ENCODE measurements at regions not wholly inside any gene's neighbourhood (a gene's known extent, or its start where the extent isn't known, plus 50 kb on each side); places are given as distances from the start of the nearest gene placed in this dataset.

DNA sequence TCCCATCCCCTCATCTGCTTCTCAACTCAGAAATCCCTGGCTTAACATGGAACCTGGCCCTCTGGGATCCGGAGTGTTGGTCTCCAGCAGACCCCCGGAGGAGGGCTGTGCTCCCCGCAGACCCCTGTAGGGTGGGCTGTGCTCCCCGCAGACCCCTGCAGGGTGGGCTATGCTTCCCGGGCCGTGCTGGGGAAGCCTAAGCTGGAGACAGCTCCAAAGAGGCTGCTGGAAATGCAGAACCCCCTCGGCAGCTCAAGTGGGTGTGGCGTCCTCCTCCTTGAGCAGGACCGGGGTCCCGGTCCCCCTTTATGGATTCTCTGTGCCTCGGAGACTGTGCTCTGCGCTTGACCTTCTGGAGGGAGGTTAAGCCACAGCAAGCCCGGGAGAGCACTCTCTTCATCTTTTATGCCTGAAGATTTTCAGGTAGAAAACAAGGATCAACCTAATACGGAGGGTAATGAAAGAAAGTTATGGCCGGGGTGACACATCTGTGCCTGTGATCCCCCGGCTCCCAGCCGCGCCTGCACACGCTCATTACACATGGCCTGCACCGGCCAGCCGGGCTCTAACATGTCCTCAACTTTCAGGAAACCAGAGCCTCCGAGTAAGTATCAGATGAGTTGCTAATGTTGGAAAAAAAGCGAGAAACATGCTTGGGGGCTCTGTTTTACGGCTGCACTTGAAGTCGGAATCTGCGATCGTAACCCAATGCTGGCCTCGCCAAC, 87.7 kb upstream of the ACTRT2 start:
- DNase-seq (ENCODE audit: low read depth in 2 of 2): no peak

DNA sequence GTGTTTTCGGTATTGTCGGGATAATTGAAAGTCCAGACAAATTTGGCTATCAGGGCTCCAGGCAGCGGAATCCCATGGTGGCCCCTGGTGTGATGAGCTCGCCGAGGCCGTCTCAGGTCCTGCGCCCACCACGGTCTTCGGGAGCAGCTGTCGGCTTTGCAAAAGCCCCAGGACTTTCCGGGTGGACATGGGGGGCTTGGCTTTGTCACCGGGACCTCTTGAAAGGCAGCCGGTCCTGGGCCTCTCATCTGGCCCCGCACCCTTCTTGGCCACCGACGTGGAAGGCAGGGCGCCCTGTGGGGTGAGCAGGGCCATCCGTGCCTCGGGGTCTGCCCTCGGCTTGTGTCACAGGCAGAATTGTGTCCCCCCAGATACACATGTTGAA, 87.1 kb upstream of the ACTRT2 start:
- DNase-seq (ENCODE audit: low read depth in 2 of 2): no peak

DNA sequence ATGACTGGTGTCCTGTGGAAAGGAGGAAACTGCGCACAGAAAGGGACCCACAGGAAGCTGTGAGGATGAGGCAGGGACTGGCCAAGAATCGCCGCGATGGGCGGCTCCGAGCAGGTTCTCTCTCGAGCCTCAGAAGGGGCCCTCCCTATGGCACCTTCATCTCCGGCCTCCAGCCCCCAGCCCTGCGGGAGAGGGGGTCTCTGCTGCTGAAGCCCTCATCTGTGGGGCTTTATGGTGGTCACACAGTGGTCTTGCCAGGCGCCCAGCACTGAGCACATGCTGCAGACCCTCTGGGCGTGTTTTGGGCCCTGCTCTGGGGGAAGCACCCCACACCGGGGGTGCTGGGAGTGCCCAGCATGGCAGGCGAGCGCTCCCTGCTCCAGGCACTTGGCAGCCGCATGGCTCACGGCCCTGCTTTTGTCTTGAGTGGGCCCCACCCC, 86.6 kb upstream of the ACTRT2 start:
- DNase-seq (ENCODE audit: low read depth in 2 of 2): no peak

DNA sequence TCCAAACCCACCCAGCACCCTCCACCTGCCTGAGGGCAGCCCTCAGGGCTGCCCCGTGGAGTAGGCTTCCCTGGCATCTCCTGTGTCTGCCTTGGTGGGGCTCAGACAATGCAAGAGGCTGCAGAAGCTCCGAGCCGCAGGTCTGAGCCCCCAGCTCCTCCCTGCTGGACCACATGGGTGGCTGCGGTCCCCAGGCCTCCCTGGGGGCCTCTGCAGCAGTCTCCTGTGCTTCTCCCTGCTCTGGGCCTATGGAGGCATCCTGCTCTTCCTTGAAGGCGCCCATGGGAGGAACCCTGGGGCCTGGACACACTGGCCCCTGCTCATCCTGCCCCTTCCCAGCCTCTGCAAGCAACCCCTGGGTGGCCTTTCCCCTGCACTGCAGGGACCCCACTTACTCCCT, 86.1 kb upstream of the ACTRT2 start:
- no peak for DNase-seq (ENCODE audit: low read depth in 2 of 2)

DNA sequence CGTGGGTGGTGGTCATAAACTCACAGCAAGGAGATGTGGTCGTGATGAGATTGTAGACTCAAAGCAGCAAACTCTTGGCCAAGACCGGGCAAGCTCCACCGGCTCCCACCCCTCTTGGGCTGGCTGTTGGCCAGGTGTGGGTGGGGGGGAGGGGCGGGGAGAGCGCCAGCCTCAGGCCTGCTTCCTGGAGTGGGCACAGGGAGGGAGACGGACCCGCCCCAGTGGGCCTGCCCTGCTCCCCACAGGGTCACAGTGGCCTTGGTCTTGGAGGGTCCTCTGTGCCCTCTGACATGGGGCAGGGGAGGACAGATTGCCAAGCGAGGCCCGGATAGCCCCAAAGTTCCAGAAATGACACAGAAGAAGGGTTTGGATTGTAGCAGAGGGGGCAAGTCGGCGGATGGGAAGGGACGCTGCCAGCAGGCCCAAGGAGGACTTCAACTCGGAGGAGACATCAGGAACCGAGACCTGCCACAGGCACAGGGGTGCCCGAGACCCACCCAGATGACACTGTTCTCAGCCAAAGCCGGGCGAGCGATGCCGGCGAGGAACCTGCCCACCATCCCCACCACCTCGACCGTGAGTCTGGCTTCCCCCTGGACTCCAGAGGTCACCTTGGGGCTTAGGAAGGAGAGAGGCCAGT, 85.4 kb upstream of the ACTRT2 start:
- no peak for DNase-seq (ENCODE audit: low read depth in 2 of 2)

DNA sequence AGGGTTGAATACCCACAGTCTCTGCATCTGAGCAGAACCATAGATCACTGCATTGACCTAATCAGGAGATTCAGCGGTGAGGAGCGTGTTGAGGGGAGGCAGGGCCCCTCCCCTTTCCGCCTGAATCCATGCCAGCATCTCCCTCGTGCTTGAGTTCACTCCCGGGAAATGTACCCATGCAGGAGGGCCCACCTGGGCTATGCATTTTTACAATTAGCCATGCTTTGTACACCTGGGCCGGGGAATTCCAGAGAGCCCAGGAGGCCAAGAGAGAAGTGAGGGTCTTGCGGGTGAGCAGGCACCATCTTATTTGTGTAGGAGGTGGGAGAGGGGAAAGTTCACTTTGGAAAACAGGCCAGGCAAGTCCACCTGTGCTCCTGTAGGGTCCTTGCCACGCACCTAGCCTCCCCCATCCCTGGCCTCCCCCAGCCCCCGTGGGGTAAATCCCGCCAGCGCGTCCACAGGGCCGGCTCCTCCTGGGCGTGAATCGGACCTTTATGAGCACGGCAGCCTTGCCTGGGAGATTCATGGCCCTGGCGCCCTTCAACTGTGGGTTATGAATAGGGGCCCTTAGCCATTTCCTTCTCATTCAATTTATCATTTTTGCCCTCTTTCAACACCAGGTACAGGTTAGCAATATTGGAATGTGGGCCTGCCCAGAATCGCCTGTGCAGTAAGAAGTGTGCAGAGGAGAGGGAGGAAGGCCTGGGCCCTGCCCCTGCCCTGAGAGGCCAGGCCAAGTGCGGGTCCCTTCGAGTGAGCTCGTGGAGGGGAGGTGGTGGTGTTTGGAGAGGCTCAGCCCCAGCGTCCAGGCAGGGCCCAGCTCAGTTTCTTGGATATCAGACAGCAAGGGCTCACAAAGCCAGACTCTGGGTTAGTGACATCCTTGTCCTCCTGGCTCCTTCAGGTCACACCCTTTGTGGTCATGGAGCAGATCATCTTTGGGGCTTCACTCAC, 84.4 kb upstream of the ACTRT2 start:
- DNase-seq (ENCODE audit: low read depth in 2 of 2): no peak

DNA sequence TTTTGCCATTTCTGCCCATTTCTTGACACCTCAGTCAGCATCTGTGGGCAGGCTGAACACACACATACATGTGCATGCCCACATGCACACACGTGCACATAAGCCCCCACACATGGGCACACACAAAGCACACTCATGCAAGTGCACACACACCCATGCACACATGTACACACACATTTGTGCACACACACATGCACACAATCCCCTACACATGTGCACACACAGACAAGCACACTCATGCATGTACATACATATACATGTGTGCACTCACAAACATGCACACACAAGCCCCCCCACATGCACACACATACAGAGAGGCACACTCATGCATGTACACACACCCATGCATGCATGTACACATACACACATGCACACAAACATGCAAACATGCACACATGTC, 83.5 kb upstream of the ACTRT2 start:
- DNase-seq (ENCODE audit: low read depth in 2 of 2): no peak

DNA sequence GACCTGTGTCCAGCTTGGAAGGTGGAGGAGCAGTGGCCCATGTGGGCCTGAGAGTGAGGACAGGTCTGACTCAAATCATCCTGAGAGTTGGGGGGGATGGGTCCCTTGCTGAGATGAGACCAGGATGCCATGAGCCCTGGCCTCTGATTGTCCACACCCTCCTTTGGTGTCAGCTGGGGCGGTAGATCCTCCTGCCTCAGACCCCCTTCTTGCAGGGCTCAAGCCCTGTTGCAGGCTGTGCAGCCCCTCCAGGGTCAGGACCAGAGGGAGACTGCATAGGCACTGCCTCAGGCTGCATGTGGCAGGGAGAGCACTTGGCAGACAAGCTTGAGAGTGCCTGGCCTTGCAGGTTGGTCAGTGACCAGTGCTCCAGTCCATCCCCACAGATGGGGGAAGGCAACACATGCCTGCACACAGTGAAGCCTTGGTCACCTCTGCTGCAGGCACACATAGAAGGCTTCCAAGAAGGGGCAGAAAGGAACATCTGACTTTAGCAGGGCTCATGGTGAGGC, 82.2 kb upstream of the ACTRT2 start:
- DNase-seq (ENCODE audit: low read depth in 2 of 2): no peak

DNA sequence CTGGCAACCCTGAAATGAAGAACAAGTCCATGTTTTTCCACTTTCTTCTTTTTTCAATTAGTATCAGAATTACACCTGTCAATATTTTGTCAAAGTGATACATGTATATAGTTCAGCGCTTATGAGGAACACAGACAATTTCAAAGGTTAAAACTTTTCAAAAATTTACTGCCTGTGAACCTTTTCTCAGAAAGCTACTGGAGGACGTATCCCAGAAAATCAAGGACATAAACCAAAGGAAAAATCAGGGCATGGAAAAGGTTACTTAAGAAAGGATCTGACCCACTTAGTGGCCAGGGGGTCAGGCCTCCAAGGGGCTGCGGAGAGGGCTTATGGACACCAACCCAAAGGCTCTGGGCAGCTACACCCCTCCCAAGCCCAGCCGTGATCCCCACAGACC, 81.1 kb upstream of the ACTRT2 start:
- DNase-seq (ENCODE audit: low read depth in 2 of 2): no peak

DNA sequence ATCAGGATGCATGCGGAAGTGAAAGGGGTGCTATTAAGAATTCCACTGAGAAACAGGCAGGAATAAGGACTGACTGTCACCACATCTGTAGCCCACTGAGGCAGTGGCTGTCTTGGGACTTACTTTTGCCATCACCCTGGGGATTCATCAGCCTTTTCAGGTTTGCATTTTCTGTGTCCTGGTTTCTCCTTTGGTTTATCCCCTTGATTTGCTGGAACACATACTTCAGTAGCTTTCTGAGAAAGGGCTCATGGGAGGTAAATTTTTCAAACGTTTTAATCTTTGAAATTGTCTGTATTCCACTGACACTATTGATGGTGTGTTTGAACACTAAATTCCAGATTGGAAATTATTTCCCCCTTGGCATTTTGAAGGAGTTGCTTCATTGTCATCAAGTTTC, 80.2 kb upstream of the ACTRT2 start:
- DNase-seq (ENCODE audit: low read depth in 2 of 2): no peak

DNA sequence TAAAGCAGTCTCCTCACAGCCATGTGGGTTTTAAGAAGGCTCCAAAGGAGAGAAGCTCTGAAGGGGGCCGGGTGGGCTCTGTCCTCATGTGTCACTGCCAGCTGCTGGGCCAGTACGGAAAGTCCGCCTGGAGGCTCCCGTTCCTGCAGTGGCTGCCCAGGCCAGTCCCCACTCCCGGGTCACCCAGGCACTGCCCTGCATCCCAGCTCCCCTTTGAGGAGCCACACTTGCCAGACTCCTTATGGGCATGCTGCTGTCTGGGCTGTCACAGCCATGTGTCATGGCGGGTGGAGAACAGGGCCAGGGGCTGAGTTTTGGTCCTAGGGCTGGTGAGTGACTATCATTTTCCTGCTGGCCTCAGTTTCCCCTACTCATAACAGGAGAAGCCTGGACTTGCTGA, 79.4 kb upstream of the ACTRT2 start:
- DNase-seq (ENCODE audit: low read depth in 2 of 2): no peak

DNA sequence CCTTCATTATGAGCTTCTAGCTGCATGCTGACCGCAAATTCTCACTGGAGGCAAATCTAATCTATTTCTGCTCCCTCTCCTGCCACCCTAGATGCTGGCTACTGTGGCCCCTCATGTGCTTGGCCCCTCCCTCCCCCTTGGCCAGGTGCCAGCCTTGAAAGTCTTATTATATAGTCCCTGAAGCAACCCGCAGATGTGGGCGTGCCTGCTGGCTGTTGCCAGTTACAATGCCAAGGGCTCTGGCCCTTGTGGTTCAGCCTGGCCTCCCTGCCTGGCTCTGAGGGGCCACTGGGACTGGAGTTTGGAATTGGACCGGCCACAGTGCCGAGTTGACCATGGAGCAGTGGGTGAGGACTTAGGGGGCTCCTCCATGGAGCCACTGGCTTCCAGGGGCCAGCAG, 78.9 kb upstream of the ACTRT2 start:
- no peak for DNase-seq (ENCODE audit: low read depth in 2 of 2)

DNA sequence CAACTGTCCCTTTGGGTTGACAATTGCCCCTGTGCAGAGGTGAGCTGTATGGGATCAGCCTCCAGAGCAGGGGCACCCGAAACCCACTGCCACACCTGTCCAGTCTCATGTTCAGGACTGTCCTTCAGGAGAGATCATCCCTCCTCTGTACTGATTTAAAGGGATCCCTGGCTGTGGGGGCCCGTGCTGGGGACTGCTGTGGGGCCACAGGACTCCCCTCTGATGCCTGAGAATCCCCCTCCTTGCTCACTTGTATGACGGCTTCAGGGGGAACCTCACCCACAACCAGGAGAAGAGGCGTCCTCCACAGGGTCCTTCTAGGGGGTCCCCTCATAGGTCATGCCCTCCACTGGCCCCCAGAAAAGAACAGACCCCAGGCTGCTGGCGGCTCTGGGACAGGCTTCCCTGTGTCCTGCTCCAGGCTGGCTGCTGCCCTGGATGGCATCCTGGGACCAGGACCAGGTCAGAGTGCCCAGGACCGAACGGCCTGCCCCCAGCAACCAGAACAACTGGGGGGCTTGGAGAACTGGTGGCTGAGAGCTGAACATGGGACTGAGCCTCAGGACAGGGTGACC, 77.5 kb upstream of the ACTRT2 start:
- DNase-seq (ENCODE audit: low read depth in 2 of 2): no peak

DNA sequence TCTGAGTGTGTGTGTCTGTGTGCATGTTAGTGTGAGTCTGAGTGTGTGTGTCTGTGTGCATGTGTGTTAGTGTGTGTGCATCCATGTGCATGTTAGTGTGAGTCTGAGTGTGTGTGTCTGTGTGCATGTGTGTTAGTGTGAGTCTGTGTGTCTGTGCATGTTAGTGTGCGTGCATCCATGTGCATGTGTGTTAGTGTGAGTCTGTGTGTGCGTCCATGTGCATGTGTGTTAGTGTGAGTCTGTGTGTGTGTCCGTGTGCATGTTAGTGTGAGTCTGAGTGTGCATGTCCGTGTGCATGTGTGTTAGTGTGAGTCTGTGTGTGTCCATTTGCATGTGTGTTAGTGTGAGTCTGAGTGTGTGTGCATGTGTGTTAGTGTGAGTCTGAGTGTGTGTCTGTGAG, 76.6 kb upstream of the ACTRT2 start:
- no peak for DNase-seq (ENCODE audit: low read depth in 2 of 2)

DNA sequence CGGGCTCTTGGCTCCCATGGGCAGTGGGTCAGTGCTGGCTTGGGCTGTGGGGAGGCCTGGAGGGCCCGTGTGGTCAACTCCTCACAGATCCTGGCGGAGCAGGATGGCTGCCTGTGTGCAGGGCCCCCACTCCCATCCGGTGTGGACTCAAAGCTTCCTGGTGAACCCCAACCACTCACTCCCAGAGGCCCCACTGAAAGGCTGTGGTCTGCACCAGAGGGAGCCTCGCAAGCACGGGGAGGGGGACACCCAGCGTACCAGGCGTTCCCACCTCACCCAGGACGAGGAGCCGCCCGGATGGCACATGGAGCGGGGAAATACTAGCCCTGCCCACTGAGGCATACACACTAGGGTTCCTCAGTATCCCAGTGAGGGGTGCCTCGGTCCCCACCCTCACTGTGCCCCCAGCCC, 75.4 kb upstream of the ACTRT2 start:
- DNase-seq (ENCODE audit: low read depth in 2 of 2): no peak

DNA sequence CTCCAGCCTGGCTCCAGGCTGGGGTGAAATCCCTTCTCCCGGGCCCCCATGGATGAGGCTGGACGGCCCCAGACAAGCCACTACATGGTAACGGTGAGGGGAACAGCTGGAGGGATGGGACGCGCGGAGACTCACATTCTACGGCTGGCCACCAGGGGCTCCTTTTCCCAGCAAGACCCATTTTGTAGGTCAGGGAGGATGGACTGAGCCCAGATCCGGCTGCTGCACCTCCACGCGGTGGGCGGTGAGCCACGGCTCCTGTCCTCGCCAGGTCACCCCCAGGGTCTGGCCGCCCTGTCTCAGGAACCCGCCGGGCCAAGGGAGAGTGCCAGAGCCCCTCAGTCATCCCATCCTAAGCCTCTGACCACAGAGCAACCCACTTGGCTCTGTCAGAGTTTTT, 75.0 kb upstream of the ACTRT2 start:
- DNase-seq (ENCODE audit: low read depth in 2 of 2): no peak

DNA sequence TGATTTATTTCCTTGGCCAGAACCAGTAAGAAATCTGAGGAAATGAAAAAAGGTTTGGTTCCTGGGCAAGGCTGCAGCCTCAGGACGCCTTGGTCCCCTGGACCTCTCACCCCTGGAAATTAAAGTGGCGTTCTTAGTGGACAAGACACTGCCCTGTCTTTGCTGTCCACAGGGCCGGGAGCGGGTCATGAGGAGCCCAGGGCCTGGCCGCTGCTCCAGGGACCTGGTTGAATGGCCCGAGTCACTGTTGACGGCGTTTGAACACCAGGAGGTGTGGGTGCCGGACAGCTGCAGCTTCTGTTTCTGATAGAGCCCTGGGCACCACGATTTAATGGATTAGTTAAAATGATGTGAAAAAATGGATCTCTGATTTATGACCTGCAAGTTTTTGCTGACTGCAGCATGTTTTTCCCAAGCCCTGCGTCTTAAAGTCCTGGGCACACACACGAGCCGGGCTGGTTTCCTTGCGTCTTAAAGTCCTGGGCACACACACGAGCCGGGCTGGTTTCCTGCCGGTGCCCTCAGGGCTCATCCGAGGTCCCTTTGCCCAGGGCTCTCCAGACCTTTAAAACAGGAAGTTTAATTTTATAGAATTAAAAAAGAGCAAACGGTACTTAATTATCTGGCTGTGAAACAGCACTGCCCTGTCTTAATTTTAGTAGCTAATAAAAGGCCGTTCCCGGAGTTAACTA, 74.1 kb upstream of the ACTRT2 start:
- DNase-seq (ENCODE audit: low read depth in 2 of 2): no peak

DNA sequence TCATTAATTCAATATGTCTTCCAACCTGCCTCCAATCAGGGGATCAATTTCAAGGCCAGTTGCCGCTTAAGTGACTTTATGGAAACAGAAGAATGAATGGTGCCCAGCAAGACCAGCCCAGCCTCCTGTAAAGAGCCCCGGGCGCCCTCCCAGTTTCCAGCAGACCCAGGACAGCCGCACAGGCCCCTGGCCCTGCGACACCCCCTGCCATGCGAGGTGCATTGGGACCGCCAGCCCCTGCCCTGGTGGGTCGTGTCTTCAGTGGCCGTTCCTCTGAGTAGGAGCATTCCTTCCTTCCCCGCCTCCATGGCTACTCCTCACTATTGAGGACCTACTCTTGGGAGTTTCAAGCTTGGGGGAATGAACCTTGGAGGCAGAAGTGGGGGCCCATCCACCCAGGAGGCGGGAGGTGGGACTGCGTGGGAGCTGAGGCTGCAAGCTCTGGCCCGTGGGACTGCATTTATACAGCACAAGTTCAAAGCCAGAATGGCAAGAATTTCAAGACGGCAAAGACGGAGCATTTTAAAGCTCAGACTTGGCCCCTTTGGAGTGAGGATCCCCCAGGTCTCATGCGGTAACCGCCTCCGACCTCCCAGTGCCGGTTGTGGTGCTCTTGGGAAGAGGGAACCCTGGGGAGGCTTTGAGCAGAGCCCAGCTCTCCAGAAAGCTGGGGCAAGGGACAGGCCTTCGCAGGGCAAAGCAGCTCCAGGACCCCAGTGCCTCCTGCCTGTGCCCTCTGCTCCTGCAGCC, 73.1 kb upstream of the ACTRT2 start:
- DNase-seq (ENCODE audit: low read depth in 2 of 2): no peak

DNA sequence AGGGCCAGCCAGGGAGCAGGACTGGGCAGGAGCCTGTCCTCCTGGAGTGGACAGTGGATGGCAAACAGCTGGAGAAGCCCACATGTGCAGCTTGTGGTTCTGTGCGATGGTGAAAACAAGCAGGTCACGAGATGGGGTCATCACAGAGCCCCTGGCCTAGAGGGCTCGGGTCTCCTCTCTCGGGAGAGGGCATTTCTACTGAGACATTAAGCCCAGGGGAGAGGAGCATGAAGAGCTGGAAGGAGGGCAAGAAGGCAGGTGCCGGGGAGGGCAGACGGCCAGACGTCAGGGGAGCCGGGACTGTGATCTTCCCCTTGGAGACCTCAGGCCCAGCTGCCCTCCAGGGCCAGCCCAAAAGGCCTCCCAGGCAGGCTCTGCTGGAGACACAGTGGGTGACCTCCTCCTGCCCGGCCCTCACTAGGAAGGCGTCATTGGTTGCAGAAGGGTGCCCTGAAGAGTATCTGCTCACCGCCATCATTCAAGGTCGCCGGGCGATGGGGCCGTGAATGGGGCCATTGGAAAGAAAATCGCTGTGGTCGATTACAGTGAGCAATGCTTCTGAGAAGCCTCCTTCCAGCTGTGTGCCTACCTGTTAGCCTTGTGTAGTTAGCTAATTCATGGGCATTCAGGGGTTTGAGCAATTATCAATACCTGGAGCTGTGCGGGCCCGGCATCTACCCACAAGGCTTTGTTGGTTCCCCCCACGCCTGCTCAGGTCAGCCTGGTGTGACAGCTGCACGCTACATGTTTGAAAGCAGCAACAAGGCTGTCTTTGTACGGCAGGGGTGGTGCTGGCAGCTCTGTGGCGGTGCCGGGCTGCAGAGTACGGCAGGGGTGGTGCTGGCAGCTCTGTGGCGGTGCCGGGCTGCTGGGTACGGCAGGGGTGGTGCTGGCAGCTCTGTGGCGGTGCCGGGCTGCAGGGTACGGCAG, 72.3 kb upstream of the ACTRT2 start:
- DNase-seq (ENCODE audit: low read depth in 2 of 2): no peak

Data from stimulated activated CD4-positive, alpha-beta T cell treated with anti-CD3 and anti-CD28 coated beads, Interleukin-15, amount 100 ng/mL, for 48 hours (primary cell).